NT2/D1 (cell line): ENCODE measurements at regions not wholly inside any gene's neighbourhood (a gene's known extent, or its start where the extent isn't known, plus 50 kb on each side); places are given as distances from the start of the nearest gene placed in this dataset.

Experiments
- SUZ12 ChIP-seq: IDR thresholded peaks from 2 replicates; pipeline ENCODE4 v1.6.1; 2011; ENCODE audit not compliant: insufficient read length, insufficient read depth; ENCODE audit errors: extremely low read depth
- YY1 ChIP-seq: IDR thresholded peaks from 2 replicates; pipeline ENCODE4 v1.6.1; 2011; ENCODE audit not compliant: insufficient read length, insufficient read depth
- ZNF274 ChIP-seq: IDR thresholded peaks from 2 replicates; pipeline ENCODE4 v1.6.1; 2011; ENCODE audit warnings: mild to moderate bottlenecking, low read depth, low read length

DNA sequence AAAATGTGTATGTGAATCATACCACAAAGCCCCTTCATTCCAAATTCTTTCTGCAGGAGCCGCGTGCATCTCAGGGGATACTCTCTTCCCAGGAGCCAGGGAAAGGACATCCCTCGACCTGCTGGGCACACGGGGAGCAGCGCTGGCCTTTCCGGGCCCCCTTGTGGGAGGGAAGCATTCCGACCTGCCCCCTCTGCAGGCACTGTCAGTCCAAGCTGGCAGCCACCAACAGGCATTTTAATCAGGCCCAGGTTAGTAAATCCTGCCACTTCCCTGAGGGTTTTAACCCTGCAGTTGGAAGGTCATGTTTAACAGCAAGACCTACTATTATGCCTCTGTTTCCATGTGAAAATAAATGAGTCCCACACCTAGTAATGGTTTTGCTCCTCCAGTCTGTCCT lies 391.5 kb downstream of the SHANK2 start:
- TF ChIP-seq YY1 (no peak), SUZ12 (no peak), ZNF274 (no peak)
